Skeletal muscle tissue (tissue), 3 donors: ENCODE measurements at regions not wholly inside any gene's neighbourhood (a gene's known extent, or its start where the extent isn't known, plus 50 kb on each side); places are given as distances from the start of the nearest gene placed in this dataset.

Source experiments
- H3K27ac ChIP-seq: one replicate; pipeline ENCODE4 v1.7.0; 2013; ENCODE audit warnings: mild to moderate bottlenecking, low read depth, low read length, inconsistent platforms
- H3K27me3 ChIP-seq, 3 donors: one replicate each; pipeline ENCODE4 v1.7.0; 2013; ENCODE audit warnings: low read length in 3 of 3; ENCODE audit not compliant: control insufficient read depth in 3 of 3, insufficient read depth in 3 of 3
- H3K36me3 ChIP-seq, 3 donors: one replicate each; pipeline ENCODE4 v1.7.0; 2013; ENCODE audit warnings: low read length in 3 of 3; ENCODE audit not compliant: control insufficient read depth in 3 of 3, insufficient read depth in 3 of 3
- H3K4me1 ChIP-seq, 3 donors: one replicate each; pipeline ENCODE4 v1.7.0; 2013; ENCODE audit warnings: low read length in 3 of 3, mild to moderate bottlenecking in 3 of 3; ENCODE audit not compliant: control insufficient read depth in 3 of 3, insufficient read depth in 3 of 3
- H3K4me3 ChIP-seq, 3 donors: one replicate each; pipeline ENCODE4 v1.7.0; 2013; ENCODE audit warnings: low read length in 3 of 3
- H3K9ac ChIP-seq, 3 donors: one replicate each; pipeline ENCODE4 v1.7.0; 2013; ENCODE audit warnings: low read length in 3 of 3, mild to moderate bottlenecking in 3 of 3, moderate library complexity in 2 of 3, low read depth in 1 of 3
- H3K9me3 ChIP-seq, 3 donors: one replicate each; pipeline ENCODE4 v1.7.0; 2013; ENCODE audit warnings: low read length in 3 of 3; ENCODE audit not compliant: control insufficient read depth in 3 of 3
- donor health status: Osteomylitis.

- Histone ChIP-seq H3K9me3 (peaks cover 2 to 10% (median 2%) of the 10 kb centered on the region in 3 donors), H3K36me3 (no peaks in the 10 kb centered on the region), H3K9ac (no peak overlapping the region)
Observed at GRCh38 chr17:54749157-54749556, 151.5 kb upstream of the TOM1L1 start.

GRCh38 chr17:54754560-54754959 is 146.1 kb upstream of the TOM1L1 start:
- Histone ChIP-seq H3K27ac (no peak overlapping the region), H3K27me3 (no peaks in the 10 kb centered on the region), H3K36me3 (no peaks in the 10 kb centered on the region), H3K4me1 (no peaks in the 10 kb centered on the region), H3K9ac (no peak overlapping the region), H3K9me3 (no peaks in the 10 kb centered on the region), H3K4me3 (no peak overlapping the region)

More at GRCh38 chr17:54749157-54749556, 151.5 kb upstream of the TOM1L1 start:
- Histone ChIP-seq H3K27me3 (no peaks in the 10 kb centered on the region), H3K27ac (no peak overlapping the region), H3K4me1 (no peaks in the 10 kb centered on the region), H3K4me3 (no peak overlapping the region)

- H3K9me3 ChIP-seq = no peaks in the 10 kb centered on the region
Observed at GRCh38 chr17:54760836-54761235, 139.8 kb upstream of the TOM1L1 start.

GRCh38 chr17:54770836-54771235 is 129.8 kb upstream of the TOM1L1 start:
- H3K4me1 ChIP-seq = no peaks in the 10 kb centered on the region
- no peak overlapping the region for H3K27ac ChIP-seq
- H3K36me3 ChIP-seq = no peaks in the 10 kb centered on the region
- H3K27me3 ChIP-seq = no peaks in the 10 kb centered on the region
- H3K9me3 ChIP-seq = no peaks in the 10 kb centered on the region
- no peak overlapping the region for H3K9ac ChIP-seq
- H3K4me3 ChIP-seq = no peak overlapping the region

More at GRCh38 chr17:54760836-54761235, 139.8 kb upstream of the TOM1L1 start:
- no peaks in the 10 kb centered on the region for H3K4me1 ChIP-seq
- no peak overlapping the region for H3K27ac ChIP-seq
- no peak overlapping the region for H3K4me3 ChIP-seq
- H3K27me3 ChIP-seq = no peaks in the 10 kb centered on the region
- H3K9ac ChIP-seq = no peak overlapping the region
- H3K36me3 ChIP-seq = no peaks in the 10 kb centered on the region

- no peaks in the 10 kb centered on the region for H3K27me3 ChIP-seq
- H3K36me3 ChIP-seq = no peaks in the 10 kb centered on the region
- no peaks in the 10 kb centered on the region for H3K9me3 ChIP-seq
- no peaks in the 10 kb centered on the region for H3K4me1 ChIP-seq
- H3K4me3 ChIP-seq = no peak overlapping the region
- no peak overlapping the region for H3K9ac ChIP-seq
- H3K27ac ChIP-seq = no peak overlapping the region
Observed at GRCh38 chr17:54771409-54771915, 129.2 kb upstream of the TOM1L1 start.

GRCh38 chr17:54780238-54780637 is 120.4 kb upstream of the TOM1L1 start:
- H3K4me1 ChIP-seq = no peaks in the 10 kb centered on the region
- no peak overlapping the region for H3K27ac ChIP-seq
- H3K9ac ChIP-seq = no peak overlapping the region
- H3K9me3 ChIP-seq = no peaks in the 10 kb centered on the region
- H3K4me3 ChIP-seq = no peak overlapping the region
- H3K27me3 ChIP-seq = no peaks in the 10 kb centered on the region
- no peaks in the 10 kb centered on the region for H3K36me3 ChIP-seq

GRCh38 chr17:54781389-54781788 is 119.3 kb upstream of the TOM1L1 start:
- no peak overlapping the region for H3K9ac ChIP-seq
- H3K36me3 ChIP-seq = no peaks in the 10 kb centered on the region
- no peaks in the 10 kb centered on the region for H3K4me1 ChIP-seq
- no peaks in the 10 kb centered on the region for H3K27me3 ChIP-seq
- H3K9me3 ChIP-seq = no peaks in the 10 kb centered on the region
- no peak overlapping the region for H3K27ac ChIP-seq
- no peak overlapping the region for H3K4me3 ChIP-seq

GRCh38 chr17:54784305-54784704 is 116.3 kb upstream of the TOM1L1 start:
- Histone ChIP-seq H3K27ac (no peak overlapping the region), H3K4me1 (no peaks in the 10 kb centered on the region), H3K4me3 (no peak overlapping the region), H3K9ac (no peak overlapping the region), H3K9me3 (no peaks in the 10 kb centered on the region), H3K36me3 (no peaks in the 10 kb centered on the region), H3K27me3 (no peaks in the 10 kb centered on the region)

- H3K27ac ChIP-seq = no peak overlapping the region
Observed at GRCh38 chr17:54785643-54786268, 114.9 kb upstream of the TOM1L1 start.

GRCh38 chr17:54789101-54789880 is 111.4 kb upstream of the TOM1L1 start:
- no peaks in the 10 kb centered on the region for H3K27me3 ChIP-seq
- H3K9me3 ChIP-seq = no peaks in the 10 kb centered on the region
- H3K36me3 ChIP-seq = no peaks in the 10 kb centered on the region
- no peak overlapping the region for H3K4me3 ChIP-seq
- H3K27ac ChIP-seq = no peak overlapping the region
- no peak overlapping the region for H3K9ac ChIP-seq
- H3K4me1 ChIP-seq = no peaks in the 10 kb centered on the region

More at GRCh38 chr17:54785643-54786268, 114.9 kb upstream of the TOM1L1 start:
- Histone ChIP-seq H3K4me3 (no peak overlapping the region), H3K4me1 (no peaks in the 10 kb centered on the region), H3K27me3 (no peaks in the 10 kb centered on the region), H3K9me3 (no peaks in the 10 kb centered on the region), H3K36me3 (no peaks in the 10 kb centered on the region), H3K9ac (no peak overlapping the region)
